Fibroblast of lung (primary cell): ENCODE measurements at regions not wholly inside any gene's neighbourhood (a gene's known extent, or its start where the extent isn't known, plus 50 kb on each side); places are given as distances from the start of the nearest gene placed in this dataset.
A peak's percentile ranks its signal among the peaks of the same experiment; 100 is the strongest.

ENCODE experiments used
- DNase-seq, 2 donors: peaks; one replicate each; pipeline versions ENCODE4 v3.0.0 to v3.0.0-alpha.2; 2010; ENCODE audit warnings: low read depth in 2 of 2
- H2AFZ ChIP-seq: 2 replicates; pipeline ENCODE4 v1.5.1; 2012; ENCODE audit warnings: low read length, control low read depth, inconsistent platforms
- H3K27ac ChIP-seq: 2 replicates; pipeline ENCODE4 v1.5.1; 2011; ENCODE audit warnings: low read length, control low read depth; ENCODE audit not compliant: insufficient read depth
- H3K27me3 ChIP-seq: 2 replicates; pipeline ENCODE4 v1.5.1; 2011; ENCODE audit warnings: mild to moderate bottlenecking, low read length; ENCODE audit not compliant: control insufficient read depth, insufficient read depth
- H3K36me3 ChIP-seq: 2 replicates; pipeline ENCODE4 v1.5.1; 2011; ENCODE audit warnings: low read length; ENCODE audit not compliant: control insufficient read depth, insufficient read depth
- H3K4me1 ChIP-seq: 2 replicates; pipeline ENCODE4 v1.5.1; 2011; ENCODE audit warnings: low read length; ENCODE audit not compliant: control insufficient read depth, insufficient read depth; ENCODE audit errors: extremely low read depth
- H3K4me2 ChIP-seq: 2 replicates; pipeline ENCODE4 v1.5.1; 2011; ENCODE audit warnings: low read length, control low read depth; ENCODE audit not compliant: insufficient read depth; ENCODE audit errors: extremely low read depth
- H3K4me3 ChIP-seq, 4 experiments: fragments of 200-600 bp in 1 of 4; sonication (generic) in 1 of 4; replicated peaks in 1 of 4; 2 replicates each; pipeline ENCODE4 v1.5.1; 2011 to 2016; ENCODE audit warnings: low read length in 4 of 4, low read depth in 3 of 4, mild to moderate bottlenecking in 3 of 4, control low read depth in 2 of 4, inconsistent platforms in 1 of 4, mixed read lengths in 1 of 4; ENCODE audit not compliant: insufficient read depth in 1 of 4; ENCODE audit errors: control extremely low read depth in 1 of 4
- H3K79me2 ChIP-seq: 2 replicates; pipeline ENCODE4 v1.5.1; 2012; ENCODE audit warnings: mild to moderate bottlenecking, low read length, inconsistent platforms; ENCODE audit not compliant: control insufficient read depth, insufficient read depth
- H3K9ac ChIP-seq: 2 replicates; pipeline ENCODE4 v1.5.1; 2011; ENCODE audit warnings: mild to moderate bottlenecking, low read length, control low read depth; ENCODE audit not compliant: insufficient read depth
- H3K9me3 ChIP-seq: 2 replicates; pipeline ENCODE4 v1.5.1; 2012; ENCODE audit warnings: low read depth, low read length; ENCODE audit not compliant: control insufficient read depth, insufficient read depth
- H4K20me1 ChIP-seq: 2 replicates; pipeline ENCODE4 v1.5.1; 2011; ENCODE audit warnings: low read length; ENCODE audit not compliant: control insufficient read depth, insufficient read depth; ENCODE audit errors: extremely low read depth
- EZH2 ChIP-seq: IDR thresholded peaks from 2 replicates; pipeline ENCODE4 v1.5.1; 2012; ENCODE audit warnings: low read length, control low read depth, mild to moderate bottlenecking; ENCODE audit errors: missing control alignments
- TF ChIP-seq, protein P1 (sequence below), 2 donors: IDR thresholded peaks in 1 of 2; conservative IDR thresholded peaks in 1 of 2; 1 replicate in 1 of 2; 2 replicates in 1 of 2; pipeline ENCODE4 v1.5.1; 2011 to 2012; ENCODE audit warnings: low read length in 2 of 2, control low read depth in 1 of 2, inconsistent platforms in 1 of 2, low read depth in 1 of 2, mild to moderate bottlenecking in 1 of 2

DNA sequence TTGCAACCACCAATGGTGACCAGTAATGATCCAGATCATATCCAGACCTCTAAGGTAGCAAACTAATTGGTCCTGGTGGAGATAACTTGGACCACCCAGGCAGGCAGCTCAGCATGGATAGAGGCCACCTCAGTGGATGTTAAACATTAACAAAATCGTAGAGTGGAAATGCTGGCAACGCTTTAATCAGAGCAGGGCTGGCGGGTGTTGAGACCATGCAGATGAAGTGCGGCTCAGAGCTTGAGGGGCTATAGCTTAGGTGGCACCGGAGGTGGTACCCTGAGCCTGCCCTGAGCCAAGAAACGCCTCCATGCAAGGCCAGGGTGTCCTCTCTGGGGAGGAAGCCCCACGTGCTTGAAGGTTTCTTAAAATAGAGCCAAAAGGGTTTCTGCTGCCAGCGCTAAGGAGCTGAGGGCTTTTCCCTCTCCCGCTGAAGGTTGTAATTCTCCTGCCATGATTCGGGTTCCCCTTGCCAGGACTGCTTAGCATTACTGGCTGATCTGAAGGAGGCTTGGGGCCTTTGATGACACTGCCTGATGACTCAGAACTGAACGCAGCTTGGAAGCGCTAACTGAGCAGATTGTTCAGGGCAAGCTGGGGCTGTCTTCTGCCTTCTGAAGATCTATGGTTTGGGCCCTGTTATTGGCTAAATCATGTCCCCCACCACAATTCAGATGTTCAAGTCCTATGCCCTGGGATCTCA, 177.8 kb upstream of the ATP6AP2 start:
- Histone ChIP-seq H3K79me2 (no peaks in the 10 kb centered on the region), H3K4me3 (no peak overlapping the region), H4K20me1 (no peaks in the 10 kb centered on the region), H3K36me3 (no peaks in the 10 kb centered on the region), H3K4me1 (no peaks in the 10 kb centered on the region), H3K27ac (no peak overlapping the region), H3K9me3 (no peaks in the 10 kb centered on the region), H2AFZ (no peak overlapping the region), H3K9ac (no peak overlapping the region), H3K27me3 (no peaks in the 10 kb centered on the region), H3K4me2 (no peak overlapping the region)
- DNase-seq: peak; percentile 32 to 58
- no peak for TF ChIP-seq EZH2
- TF ChIP-seq, protein P1, sequence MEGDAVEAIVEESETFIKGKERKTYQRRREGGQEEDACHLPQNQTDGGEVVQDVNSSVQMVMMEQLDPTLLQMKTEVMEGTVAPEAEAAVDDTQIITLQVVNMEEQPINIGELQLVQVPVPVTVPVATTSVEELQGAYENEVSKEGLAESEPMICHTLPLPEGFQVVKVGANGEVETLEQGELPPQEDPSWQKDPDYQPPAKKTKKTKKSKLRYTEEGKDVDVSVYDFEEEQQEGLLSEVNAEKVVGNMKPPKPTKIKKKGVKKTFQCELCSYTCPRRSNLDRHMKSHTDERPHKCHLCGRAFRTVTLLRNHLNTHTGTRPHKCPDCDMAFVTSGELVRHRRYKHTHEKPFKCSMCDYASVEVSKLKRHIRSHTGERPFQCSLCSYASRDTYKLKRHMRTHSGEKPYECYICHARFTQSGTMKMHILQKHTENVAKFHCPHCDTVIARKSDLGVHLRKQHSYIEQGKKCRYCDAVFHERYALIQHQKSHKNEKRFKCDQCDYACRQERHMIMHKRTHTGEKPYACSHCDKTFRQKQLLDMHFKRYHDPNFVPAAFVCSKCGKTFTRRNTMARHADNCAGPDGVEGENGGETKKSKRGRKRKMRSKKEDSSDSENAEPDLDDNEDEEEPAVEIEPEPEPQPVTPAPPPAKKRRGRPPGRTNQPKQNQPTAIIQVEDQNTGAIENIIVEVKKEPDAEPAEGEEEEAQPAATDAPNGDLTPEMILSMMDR (conservative IDR thresholded peaks at IDR 0.05 in 1 of 2, IDR thresholded peaks at IDR 0.05 in 1 of 2; ENCODE audit: low read depth in 1 of 2, low read length in 2 of 2): no peak

DNA sequence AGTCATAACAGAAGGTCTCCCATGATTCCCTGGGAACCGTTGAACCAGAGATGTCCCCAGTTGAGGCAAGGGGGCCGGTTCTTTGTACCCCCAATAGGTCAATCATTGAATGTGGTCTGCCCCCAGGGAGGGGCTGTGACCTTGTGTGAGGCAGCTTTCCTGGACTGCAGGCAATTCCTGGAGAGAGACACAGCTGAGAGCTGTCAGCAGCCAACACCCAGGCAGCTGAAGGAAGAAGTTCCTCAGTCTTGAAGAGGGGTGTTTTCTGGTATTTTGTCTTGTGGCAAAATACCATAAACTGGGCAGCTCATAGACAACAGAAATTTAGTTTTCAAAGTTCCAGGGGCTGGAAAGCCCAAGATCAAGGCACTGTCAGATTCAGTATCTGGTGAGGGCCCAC, 185.7 kb upstream of the ATP6AP2 start:
- Histone ChIP-seq H3K4me1 (no peaks in the 10 kb centered on the region), H2AFZ (no peak overlapping the region), H3K27ac (no peak overlapping the region), H3K4me3 (no peak overlapping the region), H4K20me1 (no peaks in the 10 kb centered on the region), H3K27me3 (no peaks in the 10 kb centered on the region), H3K4me2 (no peak overlapping the region), H3K79me2 (no peaks in the 10 kb centered on the region), H3K36me3 (no peaks in the 10 kb centered on the region), H3K9me3 (no peaks in the 10 kb centered on the region), H3K9ac (no peak overlapping the region)
- TF ChIP-seq, protein P1 (conservative IDR thresholded peaks at IDR 0.05 in 1 of 2, IDR thresholded peaks at IDR 0.05 in 1 of 2; ENCODE audit: low read depth in 1 of 2, low read length in 2 of 2): no peak
- no peak for TF ChIP-seq EZH2
- no peak for DNase-seq

DNA sequence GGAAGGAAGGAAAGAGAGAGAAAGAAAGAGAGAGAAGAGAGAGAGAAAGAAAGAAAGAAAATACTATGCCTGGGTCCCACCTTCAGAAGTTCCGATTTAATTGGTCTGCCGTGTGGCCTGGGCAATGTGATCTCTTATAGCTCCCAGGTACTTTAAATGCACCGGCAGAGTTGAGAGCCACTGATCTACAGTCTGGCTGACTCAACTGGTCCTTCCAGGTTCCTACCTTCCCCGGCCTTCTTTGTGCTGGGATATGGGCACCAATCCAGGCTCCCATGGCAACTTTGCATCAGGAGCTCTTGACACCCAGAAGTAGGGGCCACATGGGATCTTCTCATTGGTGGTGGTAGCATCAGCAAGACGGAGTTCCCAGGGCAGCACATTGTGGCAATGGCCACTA, 186.5 kb upstream of the ATP6AP2 start:
- Histone ChIP-seq H3K27ac (no peak overlapping the region), H3K79me2 (no peaks in the 10 kb centered on the region), H3K27me3 (no peaks in the 10 kb centered on the region), H3K36me3 (no peaks in the 10 kb centered on the region), H3K9me3 (no peaks in the 10 kb centered on the region), H3K4me3 (no peak overlapping the region), H2AFZ (no peak overlapping the region), H3K4me2 (no peak overlapping the region), H3K9ac (no peak overlapping the region), H4K20me1 (no peaks in the 10 kb centered on the region), H3K4me1 (no peaks in the 10 kb centered on the region)
- no peak for DNase-seq
- TF ChIP-seq, protein P1 (conservative IDR thresholded peaks at IDR 0.05 in 1 of 2, IDR thresholded peaks at IDR 0.05 in 1 of 2; ENCODE audit: low read depth in 1 of 2, low read length in 2 of 2): no peak
- no peak for TF ChIP-seq EZH2
